ENCODE measurements at regions not wholly inside any gene's neighbourhood (a gene's known extent, or its start where the extent isn't known, plus 50 kb on each side); places are given as distances from the start of the nearest gene placed in this dataset.

GRCh38 chr12:59937148-59937547 lies 341.3 kb downstream of the SLC16A7 start:
- ChIA-PET CTCF (ENCODE audit: low intra/inter-chr PET ratio) (no interaction called here), POLR2A (no interaction called here)
- Histone ChIP-seq H3K79me2 (ENCODE audit: control insufficient read depth, insufficient read depth, low read length) (no peaks in the 10 kb centered on the region), H3K27me3 (ENCODE audit: control insufficient read depth in 2 of 2, insufficient read depth in 2 of 2, low read length in 2 of 2) (no peaks in the 10 kb centered on the region), H3K4me2 (ENCODE audit: insufficient read depth, low read length) (no peak overlapping the region), H4K20me1 (replicated peaks; ENCODE audit: control insufficient read depth, insufficient read depth, low read length) (no peaks in the 10 kb centered on the region), H3K9ac (ENCODE audit: insufficient read depth in 1 of 2, low read depth in 2 of 2, low read length in 2 of 2) (no peak overlapping the region), H3K9me3 (replicated peaks; ENCODE audit: control insufficient read depth, insufficient read depth, low read depth, low read length) (peaks cover 2% of the 10 kb centered on the region; the same call in 1 of the 2 replicates), H3K36me3 (ENCODE audit: control insufficient read depth, insufficient read depth, low read length) (no peaks in the 10 kb centered on the region), H2AFZ (ENCODE audit: low read depth, low read length) (no peak overlapping the region), H3K4me1 (replicated peaks in 1 of 2; ENCODE audit: control insufficient read depth in 2 of 2, insufficient read depth in 2 of 2, low read length in 2 of 2) (no peaks in the 10 kb centered on the region), H3K4me3 (no peak overlapping the region), H3K9me1 (ENCODE audit: control insufficient read depth, insufficient read depth, low read length) (no peaks in the 10 kb centered on the region), H3K27ac (ENCODE audit: extremely low read depth, low read depth, low read length) (no peak overlapping the region)
- no peak for DNase-seq (ENCODE audit: extremely low read depth in 1 of 4, low spot score in 3 of 4)
- FAIRE-seq: no peak
- BruUV-seq (replicated peaks): no TSS peak
- intact Hi-C loops (cut with micrococcal nuclease) (no loop called here), in situ Hi-C loops (cut with MboI) (no loop called here)
- no peak for TF ChIP-seq SAP30 (IDR thresholded peaks at IDR 0.05; ENCODE audit: borderline replicate concordance, insufficient read depth, low read depth, low read length, poor library complexity, severe bottlenecking)
- no peak for TF ChIP-seq TGIF2 (CRISPR knock-in tag; IDR thresholded peaks at IDR 0.05)
- TF ChIP-seq ZNF780A (CRISPR knock-in tag; IDR thresholded peaks at IDR 0.05): no peak
- TF ChIP-seq TAF9B (IDR thresholded peaks at IDR 0.05; ENCODE audit: partially characterized antibody): no peak
- no peak for TF ChIP-seq HOXB6 (CRISPR knock-in tag; IDR thresholded peaks at IDR 0.05; ENCODE audit: borderline replicate concordance)
- TF ChIP-seq RBM22 (IDR thresholded peaks at IDR 0.05; ENCODE audit: low read depth, low read length, poor library complexity, severe bottlenecking): no peak
- no peak for TF ChIP-seq CHCHD3 (CRISPR knock-in tag; IDR thresholded peaks at IDR 0.05)
- no peak for TF ChIP-seq E2F1 (CRISPR knock-in tag; IDR thresholded peaks at IDR 0.05)
- no peak for TF ChIP-seq MLLT1 (IDR thresholded peaks at IDR 0.05)
- no peak for TF ChIP-seq BDP1 (IDR thresholded peaks at IDR 0.05; ENCODE audit: insufficient read depth, insufficient read length)
- no peak for TF ChIP-seq FIP1L1 (IDR thresholded peaks at IDR 0.05; ENCODE audit: low read depth, low read length, poor library complexity, severe bottlenecking)
- TF ChIP-seq ZNF75A (CRISPR knock-in tag; IDR thresholded peaks at IDR 0.05): no peak
- TF ChIP-seq SMAD4 (CRISPR knock-in tag; conservative IDR thresholded peaks at IDR 0.05): no peak
- TF ChIP-seq PHB (CRISPR knock-in tag; IDR thresholded peaks at IDR 0.05): no peak
- TF ChIP-seq POLR2B (IDR thresholded peaks at IDR 0.05; ENCODE audit: low read depth, partially characterized antibody): no peak
- no peak for TF ChIP-seq E2F3 (CRISPR knock-in tag; IDR thresholded peaks at IDR 0.05)
- TF ChIP-seq TRIM24 (IDR thresholded peaks at IDR 0.05): no peak
- TF ChIP-seq ARID1B (IDR thresholded peaks at IDR 0.05): no peak
- no peak for ATAC-seq

Measured in K562 (cell line).